Calu3 (cell line): ENCODE measurements at regions not wholly inside any gene's neighbourhood (a gene's known extent, or its start where the extent isn't known, plus 50 kb on each side); places are given as distances from the start of the nearest gene placed in this dataset.
"Not testable (repeated sequence)": the region's sequence is repeated elsewhere in the genome, so short reads cannot be mapped to it uniquely, and the experiment has no call there.

Experiments used
- BruUV-seq: library from RNA; stranded (reverse); fragments of 400-500 nt; replicated peaks from 2 replicates; lab custom pipeline; 2021; lab: Mats Ljungman, UMichigan
- CTCF ChIA-PET: fragments of 300-600 bp; sonication (Branson Sonifier 250); formaldehyde crosslinking; loops from one replicate; lab custom pipeline; 2022; ENCODE audit warnings: antibody characterized with exemption; lab: Charles Lee
- DNase-seq: peaks from one replicate; pipeline ENCODE4 v3.0.0; 2022
- H3K27ac Mint-ChIP-seq: one replicate; pipeline ENCODE4 v1.8.0; 2022; ENCODE audit warnings: mixed read lengths; ENCODE audit not compliant: unreplicated experiment
- H3K27me3 Mint-ChIP-seq: one replicate; pipeline ENCODE4 v1.8.0; 2022; ENCODE audit warnings: mixed read lengths; ENCODE audit not compliant: unreplicated experiment
- H3K36me3 Mint-ChIP-seq: one replicate; pipeline ENCODE4 v1.8.0; 2022; ENCODE audit warnings: mild to moderate bottlenecking, moderate library complexity, mixed read lengths; ENCODE audit not compliant: insufficient read depth, unreplicated experiment
- H3K4me1 Mint-ChIP-seq: one replicate; pipeline ENCODE4 v1.8.0; 2022; ENCODE audit warnings: mild to moderate bottlenecking, low read depth, mixed read lengths; ENCODE audit not compliant: unreplicated experiment
- H3K4me3 Mint-ChIP-seq: one replicate; pipeline ENCODE4 v1.8.0; 2022; ENCODE audit warnings: mild to moderate bottlenecking, low read depth, moderate library complexity, mixed read lengths; ENCODE audit not compliant: unreplicated experiment
- H3K9me3 Mint-ChIP-seq: one replicate; pipeline ENCODE4 v1.8.0; 2022; ENCODE audit warnings: low read depth, mixed read lengths; ENCODE audit not compliant: unreplicated experiment
- CTCF ChIP-seq: fragments of 200-600 bp; IDR thresholded peaks from one replicate; pipeline ENCODE4 v1.8.0; 2022; ENCODE audit warnings: antibody characterized with exemption; ENCODE audit not compliant: unreplicated experiment
- intact Hi-C: fragments of 100-400 bp; cut with micrococcal nuclease; formaldehyde crosslinking; loops from one replicate; pipeline ENCODE4 v1.10.0; 2022; ENCODE audit not compliant: unreplicated experiment

GRCh38 chr10:113485736-113486135 lies 67.1 kb upstream of the HABP2 start:
- CTCF ChIA-PET, result no interaction called here
- BruUV-seq, result no TSS peak
- no peak overlapping the region for H3K4me3 Mint-ChIP-seq
- no peak for TF ChIP-seq CTCF
- no peak overlapping the region for H3K27ac Mint-ChIP-seq
- intact Hi-C loops, result no loop called here
- no peaks in the 10 kb centered on the region for H3K4me1 Mint-ChIP-seq
- peaks cover 87% of the 10 kb centered on the region for H3K27me3 Mint-ChIP-seq
- DNase-seq, result no peak
- no peaks in the 10 kb centered on the region for H3K9me3 Mint-ChIP-seq
- H3K36me3 Mint-ChIP-seq, result no peaks in the 10 kb centered on the region

GRCh38 chr10:113486531-113486930 lies 66.3 kb upstream of the HABP2 start:
- Mint-ChIP-seq H3K27me3 (peaks cover 86% of the 10 kb centered on the region), H3K27ac (no peak overlapping the region), H3K4me1 (no peaks in the 10 kb centered on the region), H3K9me3 (no peaks in the 10 kb centered on the region), H3K4me3 (no peak overlapping the region), H3K36me3 (no peaks in the 10 kb centered on the region)
- DNase-seq, result no peak
- no peak for TF ChIP-seq CTCF
- CTCF ChIA-PET, result no interaction called here
- BruUV-seq, result no TSS peak
- intact Hi-C loops, result no loop called here

- CTCF ChIA-PET, result no interaction called here
- intact Hi-C loops, result no loop called here
- Mint-ChIP-seq H3K27ac (no peak overlapping the region), H3K9me3 (no peaks in the 10 kb centered on the region), H3K4me1 (no peaks in the 10 kb centered on the region), H3K4me3 (no peak overlapping the region), H3K27me3 (peaks cover 86% of the 10 kb centered on the region), H3K36me3 (no peaks in the 10 kb centered on the region)
- DNase-seq, result no peak
- no TSS peak for BruUV-seq
- no peak for TF ChIP-seq CTCF
Observed at GRCh38 chr10:113487154-113487553, 65.7 kb upstream of the HABP2 start.

- H3K36me3 Mint-ChIP-seq, result no peaks in the 10 kb centered on the region
- peaks cover 90% of the 10 kb centered on the region for H3K27me3 Mint-ChIP-seq
- intact Hi-C loops, result no loop called here
- no peak overlapping the region for H3K4me3 Mint-ChIP-seq
- DNase-seq, result no peak
- CTCF ChIA-PET, result no interaction called here
- BruUV-seq, result no TSS peak
- no peaks in the 10 kb centered on the region for H3K9me3 Mint-ChIP-seq
- no peak for TF ChIP-seq CTCF
- no peak overlapping the region for H3K27ac Mint-ChIP-seq
- no peaks in the 10 kb centered on the region for H3K4me1 Mint-ChIP-seq
Observed at GRCh38 chr10:113488186-113488585, 64.7 kb upstream of the HABP2 start.

GRCh38 chr10:113489522-113489921 lies 63.3 kb upstream of the HABP2 start:
- H3K4me1 Mint-ChIP-seq, DNase-seq, BruUV-seq, CTCF ChIA-PET, H3K36me3 Mint-ChIP-seq, H3K4me3 Mint-ChIP-seq, H3K27ac Mint-ChIP-seq, intact Hi-C loops, H3K9me3 Mint-ChIP-seq: not testable (repeated sequence)
- H3K27me3 Mint-ChIP-seq, result peaks cover 90% of the 10 kb centered on the region
